AG04449 (cell line): ENCODE measurements at regions not wholly inside any gene's neighbourhood (a gene's known extent, or its start where the extent isn't known, plus 50 kb on each side); places are given as distances from the start of the nearest gene placed in this dataset.

Experiments used
- CTCF ChIA-PET: fragments of 350-600 bp; formaldehyde crosslinking; extraction: SDS; loops from one replicate; lab custom pipeline; 2021; ENCODE audit warnings: antibody characterized with exemption; lab: Yijun Ruan, JAX
- POLR2A ChIA-PET: fragments of 400-600, 350-600 bp; formaldehyde crosslinking; extraction: SDS; loops from one replicate; lab custom pipeline; 2020; ENCODE audit warnings: antibody characterized with exemption, inconsistent platforms; lab: Yijun Ruan, JAX
- DNase-seq: peaks from one replicate; pipeline ENCODE4 v3.0.0-alpha.2; 2010; ENCODE audit warnings: low read depth, low spot score
- H3K4me3 ChIP-seq: 2 replicates; pipeline ENCODE4 v1.5.1; 2011; ENCODE audit warnings: low read depth, mild to moderate bottlenecking, control low read depth, low read length
- TF ChIP-seq, protein P1 (sequence below): IDR thresholded peaks from one replicate; pipeline ENCODE4 v1.5.1; 2011; ENCODE audit warnings: mild to moderate bottlenecking, moderate library complexity, low read length, control low read depth, inconsistent platforms; ENCODE audit not compliant: insufficient read depth; ENCODE audit errors: missing control alignments

DNA sequence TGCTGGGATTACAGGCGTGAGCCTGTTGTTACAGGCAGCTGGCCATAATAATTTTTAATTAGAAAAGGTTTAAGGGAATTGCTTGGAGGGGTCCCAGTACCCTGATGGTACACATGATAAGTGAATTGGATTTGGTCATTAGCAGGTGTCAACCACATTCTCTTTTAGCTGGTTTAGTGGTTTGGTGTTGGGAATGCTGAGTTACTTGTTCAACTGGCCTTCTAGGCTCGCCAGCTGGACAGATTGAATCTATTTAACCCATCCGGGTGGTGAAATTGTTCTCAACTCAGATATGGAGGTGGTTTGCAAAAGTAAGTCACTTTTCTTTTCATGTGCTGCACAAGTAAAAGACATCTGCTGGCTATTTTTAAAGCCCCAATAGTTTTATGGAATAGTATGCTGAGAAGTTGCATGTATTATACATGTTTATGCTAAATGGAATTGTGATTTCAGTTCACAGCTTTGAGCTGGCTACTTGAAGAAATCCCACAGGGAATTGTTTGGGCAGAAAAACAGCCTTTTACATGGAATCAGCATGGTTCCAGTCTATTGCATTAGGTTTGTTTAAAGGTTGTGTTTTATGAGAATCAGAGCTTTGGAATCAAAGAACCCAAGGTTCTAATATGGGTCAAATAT lies 149.8 kb upstream of the SLC28A3 start:
- no peak for DNase-seq
- CTCF ChIA-PET = interaction anchor here (0.9 kb wide), 1 partner anchor 93 kb away, joined by 3 read pairs; no protein-coding TSS in a partner anchor
- TF ChIP-seq, protein P1, sequence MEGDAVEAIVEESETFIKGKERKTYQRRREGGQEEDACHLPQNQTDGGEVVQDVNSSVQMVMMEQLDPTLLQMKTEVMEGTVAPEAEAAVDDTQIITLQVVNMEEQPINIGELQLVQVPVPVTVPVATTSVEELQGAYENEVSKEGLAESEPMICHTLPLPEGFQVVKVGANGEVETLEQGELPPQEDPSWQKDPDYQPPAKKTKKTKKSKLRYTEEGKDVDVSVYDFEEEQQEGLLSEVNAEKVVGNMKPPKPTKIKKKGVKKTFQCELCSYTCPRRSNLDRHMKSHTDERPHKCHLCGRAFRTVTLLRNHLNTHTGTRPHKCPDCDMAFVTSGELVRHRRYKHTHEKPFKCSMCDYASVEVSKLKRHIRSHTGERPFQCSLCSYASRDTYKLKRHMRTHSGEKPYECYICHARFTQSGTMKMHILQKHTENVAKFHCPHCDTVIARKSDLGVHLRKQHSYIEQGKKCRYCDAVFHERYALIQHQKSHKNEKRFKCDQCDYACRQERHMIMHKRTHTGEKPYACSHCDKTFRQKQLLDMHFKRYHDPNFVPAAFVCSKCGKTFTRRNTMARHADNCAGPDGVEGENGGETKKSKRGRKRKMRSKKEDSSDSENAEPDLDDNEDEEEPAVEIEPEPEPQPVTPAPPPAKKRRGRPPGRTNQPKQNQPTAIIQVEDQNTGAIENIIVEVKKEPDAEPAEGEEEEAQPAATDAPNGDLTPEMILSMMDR = no peak
- POLR2A ChIA-PET = no interaction called here
- no peak overlapping the region for H3K4me3 ChIP-seq

DNA sequence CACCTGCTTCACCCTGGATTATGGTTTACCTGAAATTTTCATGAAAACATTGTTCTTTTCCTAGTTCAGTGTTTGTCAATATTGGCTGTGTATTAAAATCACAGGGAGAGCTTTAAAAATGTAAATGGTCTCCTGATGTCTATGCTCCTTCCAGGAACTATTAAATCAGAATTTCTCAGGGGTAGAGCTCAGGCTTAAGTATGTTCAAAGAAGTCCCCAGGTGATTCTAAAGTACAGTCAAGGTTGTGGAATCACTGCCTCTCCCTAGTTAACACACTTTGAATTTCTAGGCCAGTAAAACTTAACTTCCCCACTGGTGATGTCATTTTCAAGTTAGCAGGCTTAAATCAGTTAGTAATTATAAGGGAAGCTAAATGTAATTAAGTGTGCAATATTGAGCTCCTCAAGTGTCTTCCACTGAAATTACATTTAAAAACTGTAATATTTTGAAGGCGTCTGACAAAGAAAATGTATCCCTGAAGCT lies 150.3 kb upstream of the SLC28A3 start:
- POLR2A ChIA-PET = no interaction called here
- DNase-seq = no peak
- H3K4me3 ChIP-seq = no peak overlapping the region
- TF ChIP-seq, protein P1 = no peak
- CTCF ChIA-PET = interaction anchor here (0.9 kb wide), 1 partner anchor 93 kb away, joined by 3 read pairs; no protein-coding TSS in a partner anchor

DNA sequence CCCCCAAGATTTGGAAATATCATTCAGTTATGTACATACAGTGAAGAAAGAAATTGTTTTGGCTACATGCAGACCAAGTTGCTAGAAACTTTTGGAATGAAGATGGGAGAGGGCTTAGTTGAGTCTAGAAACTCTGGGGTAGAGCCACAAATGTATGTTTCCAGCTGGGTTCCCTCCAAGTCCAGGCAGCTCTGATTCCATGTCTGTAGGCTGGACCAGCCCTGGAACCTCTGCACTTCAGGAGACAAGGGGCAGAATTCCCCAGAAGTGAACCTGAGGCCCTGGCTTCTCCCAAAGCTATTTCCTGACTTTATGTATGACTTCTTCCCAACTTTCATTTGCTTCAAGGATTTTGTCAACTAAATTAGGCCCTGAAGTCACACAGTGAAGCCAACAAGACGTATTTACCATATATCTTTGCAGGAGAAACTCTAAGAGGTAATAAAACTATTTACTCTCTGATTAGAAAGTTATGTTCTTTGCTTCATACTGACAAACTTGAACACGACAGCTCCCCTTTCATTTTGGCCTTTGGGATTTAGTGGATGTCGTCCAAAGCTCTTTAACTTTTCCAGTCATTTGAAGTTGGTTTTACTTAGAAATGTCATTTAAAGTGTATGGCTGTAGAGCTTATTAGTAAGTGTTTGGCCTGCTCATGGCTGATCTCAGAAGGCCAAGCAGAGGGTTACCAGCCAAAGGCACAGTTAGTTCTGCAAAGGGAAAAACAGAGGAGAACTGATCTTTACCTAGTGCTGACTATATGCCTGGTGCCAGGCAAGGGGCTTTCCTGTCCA lies 152.0 kb upstream of the SLC28A3 start:
- CTCF ChIA-PET = no interaction called here

DNA sequence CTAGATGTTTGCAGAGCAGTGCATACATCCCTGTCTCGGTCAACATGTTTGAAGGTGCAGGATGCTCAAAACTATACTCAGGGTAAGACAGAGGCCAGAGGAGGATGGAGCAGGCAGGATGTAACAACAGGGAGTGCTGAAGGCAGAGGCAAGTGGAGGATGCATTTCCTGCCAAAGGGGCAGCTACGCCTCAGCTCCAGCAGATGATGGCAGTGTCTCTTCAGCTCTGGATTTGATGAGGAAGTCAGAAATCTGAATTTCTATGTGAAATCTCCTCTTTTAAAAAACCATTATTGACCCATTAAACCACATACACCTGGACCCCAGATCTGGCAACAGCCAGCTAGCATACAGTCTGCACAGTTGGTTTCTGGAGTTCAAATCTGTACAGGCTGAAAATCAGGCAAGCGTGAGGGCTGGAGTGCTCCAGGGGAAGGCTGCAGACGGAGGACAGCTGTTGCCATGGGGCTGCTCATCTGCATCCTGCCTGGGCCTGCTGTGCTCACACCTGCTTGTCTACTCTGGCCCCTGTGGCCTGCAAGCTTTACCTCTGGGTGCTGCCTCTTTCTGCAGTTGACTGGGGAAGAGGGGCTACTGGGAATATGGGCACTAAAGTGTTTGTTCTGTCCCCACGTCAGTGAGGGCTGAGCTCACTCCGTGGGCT lies 152.9 kb upstream of the SLC28A3 start:
- ChIA-PET POLR2A (no interaction called here), CTCF (no interaction called here)
- no peak overlapping the region for H3K4me3 ChIP-seq
- TF ChIP-seq, protein P1 = no peak
- DNase-seq = no peak

More for the DNA sequence above, 152.0 kb upstream of the SLC28A3 start:
- POLR2A ChIA-PET = no interaction called here
- TF ChIP-seq, protein P1 = no peak
- DNase-seq = no peak
- H3K4me3 ChIP-seq = no peak overlapping the region

DNA sequence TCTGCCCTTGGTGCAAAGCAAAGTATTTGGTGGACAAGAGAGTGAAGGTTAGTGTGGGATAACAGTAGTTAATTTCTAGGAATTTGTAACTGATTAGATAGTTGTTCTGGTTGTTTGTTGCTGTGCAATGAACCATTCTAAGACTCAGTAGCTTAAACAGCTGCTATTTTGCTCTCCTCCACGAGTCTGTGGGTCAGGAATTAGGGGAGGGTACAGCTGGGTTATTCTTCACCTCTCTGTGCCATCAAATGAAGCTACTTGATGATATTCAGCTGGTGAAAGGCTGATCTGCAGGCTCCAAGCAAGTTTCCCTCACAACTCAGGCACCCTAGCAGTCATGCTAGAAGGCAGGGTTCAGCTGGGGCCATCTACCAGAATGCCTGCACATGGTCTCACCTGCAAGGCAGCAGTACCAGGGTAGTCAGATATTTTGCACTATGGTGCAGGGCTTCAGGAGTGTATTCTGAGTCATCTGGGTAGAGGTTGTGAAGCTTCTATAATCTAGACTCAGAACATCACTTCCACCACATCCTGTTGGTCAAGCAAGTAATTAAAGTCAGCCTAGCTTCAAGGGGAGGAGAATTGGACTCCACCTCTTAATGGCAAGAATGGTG lies 159.5 kb upstream of the SLC28A3 start:
- H3K4me3 ChIP-seq = no peak overlapping the region
- ChIA-PET POLR2A (no interaction called here), CTCF (no interaction called here)
- no peak for DNase-seq
- TF ChIP-seq, protein P1 = no peak
